ENCODE measurements at regions not wholly inside any gene's neighbourhood (a gene's known extent, or its start where the extent isn't known, plus 50 kb on each side); places are given as distances from the start of the nearest gene placed in this dataset.

DNA sequence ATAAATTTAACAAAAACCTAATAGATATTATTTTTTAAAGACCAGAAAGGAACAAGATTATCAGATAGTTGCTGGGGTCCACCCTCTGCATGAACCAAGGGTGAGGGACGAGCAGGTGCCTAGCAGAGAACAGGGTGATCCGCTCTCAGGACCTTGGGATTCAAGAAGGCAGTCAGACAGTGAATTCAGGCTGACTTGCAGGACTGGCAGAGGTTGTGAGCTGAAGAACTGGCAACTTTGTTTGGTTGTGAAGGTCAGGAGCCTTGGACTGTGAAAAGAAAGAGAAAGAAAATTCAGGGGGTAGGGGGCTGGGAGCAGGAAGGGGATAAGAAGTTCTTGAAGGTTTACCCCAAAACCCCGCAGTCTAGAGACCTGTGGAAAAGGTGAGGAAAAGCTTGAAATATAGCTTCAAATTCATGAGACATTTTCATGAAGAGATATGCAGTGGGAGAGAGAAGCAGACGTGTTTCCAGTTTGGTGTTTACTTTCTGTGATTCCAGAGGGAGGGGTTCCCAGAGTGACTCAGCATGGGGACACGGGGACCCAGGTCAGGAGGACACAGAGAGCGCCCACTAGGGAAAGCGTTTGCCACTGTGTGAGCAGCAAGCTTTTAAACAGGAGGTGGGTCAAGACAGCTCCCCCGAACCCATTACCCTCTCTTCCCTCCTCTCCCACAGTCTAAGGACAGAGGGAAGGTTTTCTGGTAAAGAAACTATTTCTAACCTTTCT, 217.2 kb upstream of the UMPS start:
- Histone ChIP-seq H3K9me3 (ENCODE audit: low read length) (no peaks in the 10 kb centered on the region), H3F3A (ENCODE audit: insufficient read depth, low read length) (no peaks in the 10 kb centered on the region), H3K36me3 (ENCODE audit: insufficient read depth, low read length) (no peaks in the 10 kb centered on the region), H3K27ac (ENCODE audit: low read depth, low read length, poor library complexity, severe bottlenecking) (no peak overlapping the region), H3K27me3 (ENCODE audit: insufficient read depth, low read length) (no peaks in the 10 kb centered on the region), H3K9ac (ENCODE audit: low read length) (no peak overlapping the region), H3K4me2 (ENCODE audit: low read length) (no peak overlapping the region), H3K79me2 (ENCODE audit: insufficient read depth, low read length) (no peaks in the 10 kb centered on the region), H4K20me1 (ENCODE audit: insufficient read depth, low read length) (no peaks in the 10 kb centered on the region), H3K9me2 (ENCODE audit: low read depth, low read length) (no peaks in the 10 kb centered on the region), H2AFZ (ENCODE audit: low read length) (no peak overlapping the region), H3K4me3 (ENCODE audit: low read depth, low read length, poor library complexity, severe bottlenecking) (no peak overlapping the region), H3K4me1 (ENCODE audit: insufficient read depth, low read length, severe bottlenecking) (no peaks in the 10 kb centered on the region)
- TF ChIP-seq, protein P1, sequence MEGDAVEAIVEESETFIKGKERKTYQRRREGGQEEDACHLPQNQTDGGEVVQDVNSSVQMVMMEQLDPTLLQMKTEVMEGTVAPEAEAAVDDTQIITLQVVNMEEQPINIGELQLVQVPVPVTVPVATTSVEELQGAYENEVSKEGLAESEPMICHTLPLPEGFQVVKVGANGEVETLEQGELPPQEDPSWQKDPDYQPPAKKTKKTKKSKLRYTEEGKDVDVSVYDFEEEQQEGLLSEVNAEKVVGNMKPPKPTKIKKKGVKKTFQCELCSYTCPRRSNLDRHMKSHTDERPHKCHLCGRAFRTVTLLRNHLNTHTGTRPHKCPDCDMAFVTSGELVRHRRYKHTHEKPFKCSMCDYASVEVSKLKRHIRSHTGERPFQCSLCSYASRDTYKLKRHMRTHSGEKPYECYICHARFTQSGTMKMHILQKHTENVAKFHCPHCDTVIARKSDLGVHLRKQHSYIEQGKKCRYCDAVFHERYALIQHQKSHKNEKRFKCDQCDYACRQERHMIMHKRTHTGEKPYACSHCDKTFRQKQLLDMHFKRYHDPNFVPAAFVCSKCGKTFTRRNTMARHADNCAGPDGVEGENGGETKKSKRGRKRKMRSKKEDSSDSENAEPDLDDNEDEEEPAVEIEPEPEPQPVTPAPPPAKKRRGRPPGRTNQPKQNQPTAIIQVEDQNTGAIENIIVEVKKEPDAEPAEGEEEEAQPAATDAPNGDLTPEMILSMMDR (IDR thresholded peaks at IDR 0.05; ENCODE audit: low read length), result no peak
- TF ChIP-seq EZH2 (IDR thresholded peaks at IDR 0.05; ENCODE audit: borderline replicate concordance, low read length), result no peak

DNA sequence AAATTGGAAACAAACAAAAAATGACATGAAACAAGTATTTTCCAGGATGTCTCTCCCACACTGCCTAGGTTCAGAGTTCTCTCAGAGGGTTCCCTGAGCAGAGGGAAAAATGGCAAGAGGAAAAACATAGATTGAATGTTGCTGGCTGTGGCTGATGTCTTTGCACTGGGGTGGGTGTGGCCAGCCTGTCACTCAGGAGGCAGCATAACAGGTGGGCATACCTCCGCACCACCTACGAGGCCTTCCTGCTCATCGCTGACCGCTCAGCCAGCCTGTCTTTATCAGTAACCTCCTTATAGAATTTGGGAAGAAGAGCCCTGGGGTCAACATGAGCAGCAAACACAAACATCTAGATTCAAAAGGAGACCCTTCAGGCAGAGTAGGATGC, 216.6 kb upstream of the UMPS start:
- Histone ChIP-seq H2AFZ (ENCODE audit: low read length) (no peak overlapping the region), H3K4me1 (ENCODE audit: insufficient read depth, low read length, severe bottlenecking) (no peaks in the 10 kb centered on the region), H3K27me3 (ENCODE audit: insufficient read depth, low read length) (no peaks in the 10 kb centered on the region), H3K9ac (ENCODE audit: low read length) (no peak overlapping the region), H3K4me3 (ENCODE audit: low read depth, low read length, poor library complexity, severe bottlenecking) (no peak overlapping the region), H3K4me2 (ENCODE audit: low read length) (no peak overlapping the region), H4K20me1 (ENCODE audit: insufficient read depth, low read length) (no peaks in the 10 kb centered on the region), H3K27ac (ENCODE audit: low read depth, low read length, poor library complexity, severe bottlenecking) (no peak overlapping the region), H3F3A (ENCODE audit: insufficient read depth, low read length) (no peaks in the 10 kb centered on the region), H3K9me3 (ENCODE audit: low read length) (no peaks in the 10 kb centered on the region), H3K9me2 (ENCODE audit: low read depth, low read length) (no peaks in the 10 kb centered on the region), H3K36me3 (ENCODE audit: insufficient read depth, low read length) (no peaks in the 10 kb centered on the region), H3K79me2 (ENCODE audit: insufficient read depth, low read length) (no peaks in the 10 kb centered on the region)
- TF ChIP-seq EZH2 (IDR thresholded peaks at IDR 0.05; ENCODE audit: borderline replicate concordance, low read length), result no peak
- TF ChIP-seq, protein P1 (IDR thresholded peaks at IDR 0.05; ENCODE audit: low read length), result no peak

- Histone ChIP-seq H3K27me3 (ENCODE audit: insufficient read depth, low read length) (no peaks in the 10 kb centered on the region), H3K36me3 (ENCODE audit: insufficient read depth, low read length) (no peaks in the 10 kb centered on the region), H3K4me1 (ENCODE audit: insufficient read depth, low read length, severe bottlenecking) (no peaks in the 10 kb centered on the region), H2AFZ (ENCODE audit: low read length) (no peak overlapping the region), H3K9me2 (ENCODE audit: low read depth, low read length) (no peaks in the 10 kb centered on the region), H3K4me3 (ENCODE audit: low read depth, low read length, poor library complexity, severe bottlenecking) (no peak overlapping the region), H3K9ac (ENCODE audit: low read length) (no peak overlapping the region), H3K4me2 (ENCODE audit: low read length) (no peak overlapping the region), H3K27ac (ENCODE audit: low read depth, low read length, poor library complexity, severe bottlenecking) (no peak overlapping the region), H3K9me3 (ENCODE audit: low read length) (no peaks in the 10 kb centered on the region), H3F3A (ENCODE audit: insufficient read depth, low read length) (no peaks in the 10 kb centered on the region), H3K79me2 (ENCODE audit: insufficient read depth, low read length) (no peaks in the 10 kb centered on the region), H4K20me1 (ENCODE audit: insufficient read depth, low read length) (no peaks in the 10 kb centered on the region)
- TF ChIP-seq EZH2 (IDR thresholded peaks at IDR 0.05; ENCODE audit: borderline replicate concordance, low read length), result no peak
- TF ChIP-seq, protein P1 (IDR thresholded peaks at IDR 0.05; ENCODE audit: low read length), result no peak
These were observed 215.6 kb upstream of the UMPS start for GRCh38 chr3:124514683-124515082.
